ENCODE measurements at regions not wholly inside any gene's neighbourhood (a gene's known extent, or its start where the extent isn't known, plus 50 kb on each side); places are given as distances from the start of the nearest gene placed in this dataset.
"Not testable (repeated sequence)": the region's sequence is repeated elsewhere in the genome, so short reads cannot be mapped to it uniquely, and the experiment has no call there.

DNA sequence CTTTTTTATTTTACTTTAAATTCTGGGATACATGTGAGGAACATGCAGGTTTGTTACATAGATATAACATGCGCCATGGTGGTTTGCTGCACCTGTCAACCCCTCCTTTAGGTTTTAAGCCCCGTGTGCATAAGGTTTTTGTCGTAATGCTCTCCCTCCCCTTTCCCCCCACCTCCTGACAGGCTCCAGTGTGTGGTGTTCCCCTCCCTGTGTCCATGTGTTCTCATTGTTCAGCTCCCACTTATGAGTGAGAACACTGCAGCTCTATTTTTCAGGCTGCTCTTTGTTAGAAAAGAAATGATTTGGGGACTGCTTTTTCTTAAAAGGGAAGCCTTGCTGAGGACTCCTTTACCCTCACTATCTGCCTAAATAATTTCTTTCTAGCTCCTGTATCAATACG lies 430.2 kb upstream of the TMEM132C start:
- TF ChIP-seq EZH2 (IDR thresholded peaks at IDR 0.05; ENCODE audit: low read depth) = not testable (repeated sequence)
- TF ChIP-seq, protein P1, sequence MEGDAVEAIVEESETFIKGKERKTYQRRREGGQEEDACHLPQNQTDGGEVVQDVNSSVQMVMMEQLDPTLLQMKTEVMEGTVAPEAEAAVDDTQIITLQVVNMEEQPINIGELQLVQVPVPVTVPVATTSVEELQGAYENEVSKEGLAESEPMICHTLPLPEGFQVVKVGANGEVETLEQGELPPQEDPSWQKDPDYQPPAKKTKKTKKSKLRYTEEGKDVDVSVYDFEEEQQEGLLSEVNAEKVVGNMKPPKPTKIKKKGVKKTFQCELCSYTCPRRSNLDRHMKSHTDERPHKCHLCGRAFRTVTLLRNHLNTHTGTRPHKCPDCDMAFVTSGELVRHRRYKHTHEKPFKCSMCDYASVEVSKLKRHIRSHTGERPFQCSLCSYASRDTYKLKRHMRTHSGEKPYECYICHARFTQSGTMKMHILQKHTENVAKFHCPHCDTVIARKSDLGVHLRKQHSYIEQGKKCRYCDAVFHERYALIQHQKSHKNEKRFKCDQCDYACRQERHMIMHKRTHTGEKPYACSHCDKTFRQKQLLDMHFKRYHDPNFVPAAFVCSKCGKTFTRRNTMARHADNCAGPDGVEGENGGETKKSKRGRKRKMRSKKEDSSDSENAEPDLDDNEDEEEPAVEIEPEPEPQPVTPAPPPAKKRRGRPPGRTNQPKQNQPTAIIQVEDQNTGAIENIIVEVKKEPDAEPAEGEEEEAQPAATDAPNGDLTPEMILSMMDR (conservative IDR thresholded peaks at IDR 0.05) = not testable (repeated sequence)
